SU-DHL-6 (cell line): ENCODE measurements at regions not wholly inside any gene's neighbourhood (a gene's known extent, or its start where the extent isn't known, plus 50 kb on each side); places are given as distances from the start of the nearest gene placed in this dataset.

Experiments used
- H2AFZ ChIP-seq: fragments of 200-600 bp; sonication (generic); 2 replicates; pipeline ENCODE4 v1.6.1; 2014; ENCODE audit warnings: low read depth, mild to moderate bottlenecking, moderate library complexity, mixed read lengths, antibody characterized with exemption, low read length; ENCODE audit not compliant: severe bottlenecking
- H3F3A ChIP-seq: fragments of 200-600 bp; shearing (Covaris generic); 2 replicates; pipeline ENCODE4 v1.6.0; 2016; ENCODE audit warnings: antibody characterized with exemption, mild to moderate bottlenecking; ENCODE audit not compliant: insufficient read depth
- H3K27ac ChIP-seq: fragments of 200-600 bp; sonication (generic); 2 replicates; pipeline ENCODE4 v1.5.1; 2016; ENCODE audit warnings: low read depth, mild to moderate bottlenecking, low read length, moderate library complexity, mixed read lengths
- H3K27me3 ChIP-seq: fragments of 200-600 bp; sonication (generic), shearing (Covaris generic); 2 replicates; pipeline ENCODE4 v1.6.0; 2014; ENCODE audit warnings: mild to moderate bottlenecking, low read length
- H3K36me3 ChIP-seq: fragments of 200-600 bp; sonication (generic); 2 replicates; pipeline ENCODE4 v1.6.1; 2014; ENCODE audit warnings: mild to moderate bottlenecking, low read length, mixed read lengths
- H3K4me2 ChIP-seq: fragments of 300-600, 200-600 bp; shearing (Covaris generic), sonication (generic); 2 replicates; pipeline ENCODE4 v1.6.0; 2014; ENCODE audit warnings: low read length, low read depth, mild to moderate bottlenecking; ENCODE audit not compliant: poor library complexity, severe bottlenecking
- H3K4me3 ChIP-seq: fragments of 200-600 bp; sonication (generic); 2 replicates; pipeline ENCODE4 v1.5.1; 2014; ENCODE audit warnings: antibody characterized with exemption, low read length, mild to moderate bottlenecking, mixed read lengths; ENCODE audit not compliant: insufficient read depth, poor library complexity, severe bottlenecking
- H3K79me2 ChIP-seq: fragments of 200-600 bp; sonication (generic); 2 replicates; pipeline ENCODE4 v1.6.1; 2014; ENCODE audit warnings: mild to moderate bottlenecking, low read length, moderate library complexity; ENCODE audit not compliant: insufficient read depth
- H3K9ac ChIP-seq: fragments of 200-600 bp; sonication (generic); 2 replicates; pipeline ENCODE4 v1.7.0; 2014; ENCODE audit warnings: mild to moderate bottlenecking, low read length
- H3K9me2 ChIP-seq: fragments of 200-600 bp; sonication (generic); replicated peaks from 2 replicates; pipeline ENCODE4 v1.6.1; 2014; ENCODE audit warnings: low read length; ENCODE audit not compliant: insufficient read depth
- H3K9me3 ChIP-seq: fragments of 200-600 bp; sonication (generic); 2 replicates; pipeline ENCODE4 v1.6.1; 2014; ENCODE audit warnings: low read length, mixed read lengths; ENCODE audit not compliant: insufficient read depth
- H4K20me1 ChIP-seq: fragments of 200-600 bp; sonication (generic); 2 replicates; pipeline ENCODE4 v1.6.1; 2014; ENCODE audit warnings: low read depth, mild to moderate bottlenecking, antibody characterized with exemption, low read length, moderate library complexity, mixed read lengths
- CTCF ChIP-seq: fragments of 200-600 bp; sonication (generic); IDR thresholded peaks from one replicate; pipeline ENCODE4 v1.5.1; 2017; ENCODE audit warnings: antibody characterized with exemption, mild to moderate bottlenecking, low read length, moderate library complexity; ENCODE audit not compliant: insufficient read depth, poor library complexity, severe bottlenecking
- EZH2phosphoT487 ChIP-seq: fragments of 200-600 bp; sonication (generic), shearing (Covaris generic); conservative IDR thresholded peaks from 2 replicates; pipeline ENCODE4 v1.6.1; 2018; ENCODE audit warnings: mild to moderate bottlenecking, antibody characterized with exemption, low read length, moderate library complexity, mixed read lengths

- no peak overlapping the region for H2AFZ ChIP-seq
- 0 out of 2 replicates have a peak, but pooled peaks cover 2% of the 10 kb centered on the region for H3K27me3 ChIP-seq
- H3K9me3 ChIP-seq = peaks cover 15% of the 10 kb centered on the region; the same call in 1 of the 2 replicates
- no peak overlapping the region for H3K4me2 ChIP-seq
- no peaks in the 10 kb centered on the region for H3K9me2 ChIP-seq
- no peak overlapping the region for H3K27ac ChIP-seq
- no peaks in the 10 kb centered on the region for H3K36me3 ChIP-seq
- no peak overlapping the region for H3K9ac ChIP-seq
- no peak overlapping the region for H3K4me3 ChIP-seq
- H3K79me2 ChIP-seq = no peaks in the 10 kb centered on the region
- H4K20me1 ChIP-seq = no peaks in the 10 kb centered on the region
- TF ChIP-seq EZH2phosphoT487 (no peak), CTCF (no peak)
- no peaks in the 10 kb centered on the region for H3F3A ChIP-seq
Observed at GRCh38 chr6:40180271-40180670, 246.0 kb upstream of the MOCS1 start.

- Histone ChIP-seq H3K9me3 (peaks cover 11% of the 10 kb centered on the region; the same call in 1 of the 2 replicates), H3K4me3 (no peak overlapping the region), H3K9ac (no peak overlapping the region), H3K4me2 (no peak overlapping the region), H3F3A (no peaks in the 10 kb centered on the region), H3K9me2 (no peaks in the 10 kb centered on the region), H3K79me2 (no peaks in the 10 kb centered on the region), H3K36me3 (no peaks in the 10 kb centered on the region), H3K27ac (no peak overlapping the region), H3K27me3 (0 out of 2 replicates have a peak, but pooled peaks cover 2% of the 10 kb centered on the region), H4K20me1 (no peaks in the 10 kb centered on the region), H2AFZ (no peak overlapping the region)
- TF ChIP-seq CTCF (no peak), EZH2phosphoT487 (no peak)
Observed at GRCh38 chr6:40179496-40179895, 245.2 kb upstream of the MOCS1 start.

GRCh38 chr6:40177598-40177997 is 243.3 kb upstream of the MOCS1 start:
- H3K9me2 ChIP-seq = no peaks in the 10 kb centered on the region
- H3K4me3 ChIP-seq = no peak overlapping the region
- no peak for TF ChIP-seq CTCF
- TF ChIP-seq EZH2phosphoT487 = no peak
- H3F3A ChIP-seq = no peaks in the 10 kb centered on the region
- H2AFZ ChIP-seq = no peak overlapping the region
- H3K9me3 ChIP-seq = no peaks in the 10 kb centered on the region
- no peaks in the 10 kb centered on the region for H4K20me1 ChIP-seq
- no peak overlapping the region for H3K4me2 ChIP-seq
- no peaks in the 10 kb centered on the region for H3K36me3 ChIP-seq
- H3K27me3 ChIP-seq = 0 out of 2 replicates have a peak, but pooled peaks cover 2% of the 10 kb centered on the region
- H3K79me2 ChIP-seq = no peaks in the 10 kb centered on the region
- H3K27ac ChIP-seq = no peak overlapping the region
- H3K9ac ChIP-seq = no peak overlapping the region
